ENCODE measurements at regions not wholly inside any gene's neighbourhood (a gene's known extent, or its start where the extent isn't known, plus 50 kb on each side); places are given as distances from the start of the nearest gene placed in this dataset.

DNA sequence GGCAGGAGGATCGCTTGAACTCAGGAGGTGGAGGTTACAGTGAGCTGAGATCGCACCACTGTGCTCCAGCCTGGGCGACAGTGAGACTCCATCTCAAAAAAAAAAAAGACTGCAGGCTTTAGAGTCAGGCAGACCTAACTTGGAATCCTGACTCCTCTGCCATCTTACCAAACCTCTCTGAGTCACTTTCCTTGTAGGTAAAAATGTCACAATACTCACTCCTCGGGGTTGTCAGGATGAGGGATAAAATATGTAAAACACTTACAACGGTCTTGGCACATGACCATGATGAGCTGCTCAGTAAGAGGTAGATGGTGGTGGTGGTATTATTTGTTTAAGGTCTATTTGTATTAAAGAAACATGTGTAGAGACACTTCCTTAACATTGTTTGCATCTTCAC is 154.1 kb upstream of the PDE1C start:
- H3K27ac ChIP-seq = no peak overlapping the region
- no peak for DNase-seq
- intact Hi-C loops (cut with DNase I; ENCODE audit: low total_unique reads) = no loop called here

DNA sequence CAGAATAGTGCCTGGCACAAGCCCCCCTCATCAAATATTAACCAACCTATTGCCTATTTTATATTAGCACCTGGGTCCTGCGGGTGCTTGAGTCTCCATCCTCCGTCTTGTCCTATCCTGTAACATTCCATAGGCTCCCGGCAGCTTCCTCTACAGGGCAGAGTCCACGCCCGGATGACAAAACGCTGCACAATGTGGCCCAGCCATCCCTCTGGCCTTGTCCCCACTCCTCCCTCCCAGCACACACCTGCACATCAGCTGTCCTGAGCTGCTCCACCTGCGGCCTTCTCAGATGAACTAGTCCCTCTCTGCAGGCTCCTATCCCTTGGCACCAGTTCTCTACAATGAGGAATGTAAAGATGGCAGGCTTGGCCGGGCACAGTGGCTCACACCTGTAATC is 153.5 kb upstream of the PDE1C start:
- no peak overlapping the region for H3K27ac ChIP-seq
- H3K4me1 ChIP-seq = no peaks in the 10 kb centered on the region
- no peaks in the 10 kb centered on the region for H3K36me3 ChIP-seq
- intact Hi-C loops (cut with DNase I; ENCODE audit: low total_unique reads) = no loop called here
- H3K4me3 ChIP-seq = no peak overlapping the region
- DNase-seq = no peak
- no peaks in the 10 kb centered on the region for H3K9me3 ChIP-seq
- no peaks in the 10 kb centered on the region for H3K27me3 ChIP-seq
- TF ChIP-seq POLR2A (IDR thresholded peaks at IDR 0.05) = no peak
- TF ChIP-seq, protein P1, sequence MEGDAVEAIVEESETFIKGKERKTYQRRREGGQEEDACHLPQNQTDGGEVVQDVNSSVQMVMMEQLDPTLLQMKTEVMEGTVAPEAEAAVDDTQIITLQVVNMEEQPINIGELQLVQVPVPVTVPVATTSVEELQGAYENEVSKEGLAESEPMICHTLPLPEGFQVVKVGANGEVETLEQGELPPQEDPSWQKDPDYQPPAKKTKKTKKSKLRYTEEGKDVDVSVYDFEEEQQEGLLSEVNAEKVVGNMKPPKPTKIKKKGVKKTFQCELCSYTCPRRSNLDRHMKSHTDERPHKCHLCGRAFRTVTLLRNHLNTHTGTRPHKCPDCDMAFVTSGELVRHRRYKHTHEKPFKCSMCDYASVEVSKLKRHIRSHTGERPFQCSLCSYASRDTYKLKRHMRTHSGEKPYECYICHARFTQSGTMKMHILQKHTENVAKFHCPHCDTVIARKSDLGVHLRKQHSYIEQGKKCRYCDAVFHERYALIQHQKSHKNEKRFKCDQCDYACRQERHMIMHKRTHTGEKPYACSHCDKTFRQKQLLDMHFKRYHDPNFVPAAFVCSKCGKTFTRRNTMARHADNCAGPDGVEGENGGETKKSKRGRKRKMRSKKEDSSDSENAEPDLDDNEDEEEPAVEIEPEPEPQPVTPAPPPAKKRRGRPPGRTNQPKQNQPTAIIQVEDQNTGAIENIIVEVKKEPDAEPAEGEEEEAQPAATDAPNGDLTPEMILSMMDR (IDR thresholded peaks at IDR 0.05) = no peak

More for the DNA sequence above, 154.1 kb upstream of the PDE1C start:
- H3K27me3 ChIP-seq = no peaks in the 10 kb centered on the region
- H3K36me3 ChIP-seq = no peaks in the 10 kb centered on the region
- no peaks in the 10 kb centered on the region for H3K4me1 ChIP-seq
- H3K9me3 ChIP-seq = no peaks in the 10 kb centered on the region
- TF ChIP-seq POLR2A (IDR thresholded peaks at IDR 0.05) = no peak
- TF ChIP-seq, protein P1 (IDR thresholded peaks at IDR 0.05) = no peak
- no peak overlapping the region for H3K4me3 ChIP-seq

DNA sequence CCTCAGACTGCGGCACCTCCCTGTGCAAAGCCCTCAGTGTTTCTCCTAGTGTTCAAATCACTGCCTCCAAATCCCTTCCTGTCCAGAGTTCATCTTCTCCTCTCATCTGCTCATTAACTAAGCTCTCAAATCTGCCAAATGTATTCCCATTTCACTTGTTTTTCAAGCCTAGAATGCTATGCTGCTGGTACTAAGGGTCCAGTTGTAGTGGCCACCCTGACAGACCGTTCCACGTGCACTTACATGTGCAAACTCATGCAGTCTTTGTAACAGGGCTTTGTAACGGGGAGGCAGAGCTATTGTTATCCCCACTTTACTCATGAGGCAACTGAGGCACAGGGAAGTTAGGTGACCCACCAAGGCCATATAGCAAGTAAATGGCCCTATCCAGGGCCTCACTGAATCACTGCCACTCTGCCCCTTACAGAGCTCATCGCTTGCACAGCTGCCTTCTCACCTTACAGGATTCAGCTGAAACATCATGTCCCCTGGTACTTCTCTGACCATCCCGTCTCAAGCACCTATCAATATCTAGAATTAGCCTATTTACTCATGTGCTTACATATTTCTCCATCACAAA is 153.0 kb upstream of the PDE1C start:
- TF ChIP-seq, protein P1 (IDR thresholded peaks at IDR 0.05) = no peak
- TF ChIP-seq POLR2A (IDR thresholded peaks at IDR 0.05) = no peak
- intact Hi-C loops (cut with DNase I; ENCODE audit: low total_unique reads) = no loop called here
- Histone ChIP-seq H3K27ac (no peak overlapping the region), H3K9me3 (no peaks in the 10 kb centered on the region), H3K4me1 (no peaks in the 10 kb centered on the region), H3K4me3 (no peak overlapping the region), H3K27me3 (no peaks in the 10 kb centered on the region), H3K36me3 (no peaks in the 10 kb centered on the region)
- no peak for DNase-seq

DNA sequence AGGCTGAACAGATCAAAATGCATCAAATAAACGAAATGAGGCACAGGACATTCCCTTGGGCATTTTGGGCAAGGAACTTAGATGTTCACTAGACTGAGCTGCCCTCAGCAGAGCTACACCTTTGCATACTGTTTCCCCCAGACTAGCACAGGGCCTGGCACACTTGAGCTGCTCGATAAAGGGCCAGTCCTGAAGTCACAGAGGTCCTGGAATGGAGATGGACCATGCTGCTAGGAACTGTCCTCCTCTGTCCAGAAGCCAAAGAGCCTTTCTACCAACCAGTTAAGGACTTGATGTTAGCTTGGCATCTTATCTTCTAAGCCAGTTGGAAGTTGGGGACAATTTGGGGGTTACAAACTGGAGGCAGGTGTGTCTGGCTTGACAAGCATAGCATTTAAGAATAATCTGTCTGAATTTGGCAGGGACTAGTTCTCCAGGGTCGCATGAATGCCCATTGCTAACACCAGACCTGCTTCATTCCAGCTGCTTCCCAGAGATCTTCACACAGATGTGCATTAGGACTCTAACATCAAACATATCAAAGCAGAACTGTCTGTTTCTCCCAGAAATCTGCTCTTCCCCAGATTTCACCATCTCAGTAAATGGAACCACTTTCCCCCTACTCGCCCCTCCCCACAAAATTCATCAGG is 152.2 kb upstream of the PDE1C start:
- H3K4me3 ChIP-seq = no peak overlapping the region
- no peaks in the 10 kb centered on the region for H3K9me3 ChIP-seq
- no peaks in the 10 kb centered on the region for H3K36me3 ChIP-seq
- no peaks in the 10 kb centered on the region for H3K27me3 ChIP-seq
- no peak for DNase-seq
- no peaks in the 10 kb centered on the region for H3K4me1 ChIP-seq
- TF ChIP-seq, protein P1 (IDR thresholded peaks at IDR 0.05) = no peak
- intact Hi-C loops (cut with DNase I; ENCODE audit: low total_unique reads) = no loop called here
- no peak overlapping the region for H3K27ac ChIP-seq

DNA sequence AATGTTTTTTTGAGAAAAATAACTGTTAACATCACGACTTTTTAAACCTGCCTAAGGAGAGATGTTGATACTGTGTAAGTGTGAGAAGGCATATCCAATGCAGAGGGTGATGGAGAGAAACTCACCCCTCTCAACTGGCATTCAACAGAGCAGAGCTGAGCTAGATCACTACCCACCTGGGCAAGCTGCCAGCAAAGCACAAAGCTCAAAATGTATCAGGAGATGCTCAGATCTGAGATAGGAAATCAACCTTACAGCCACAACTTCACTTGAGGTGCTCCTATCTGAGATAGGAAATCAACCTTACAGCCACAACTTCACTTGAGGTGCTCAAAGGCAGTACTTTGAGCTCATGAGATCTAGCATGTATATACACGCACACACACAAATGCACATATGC is 151.5 kb upstream of the PDE1C start:
- Histone ChIP-seq H3K27me3 (no peaks in the 10 kb centered on the region), H3K4me1 (no peaks in the 10 kb centered on the region), H3K9me3 (no peaks in the 10 kb centered on the region), H3K27ac (no peak overlapping the region), H3K36me3 (no peaks in the 10 kb centered on the region), H3K4me3 (no peak overlapping the region)
- no peak for TF ChIP-seq POLR2A (IDR thresholded peaks at IDR 0.05)
- TF ChIP-seq, protein P1 (IDR thresholded peaks at IDR 0.05) = no peak
- intact Hi-C loops (cut with DNase I; ENCODE audit: low total_unique reads) = no loop called here
- DNase-seq = no peak

All from uterus (tissue), 3 donors.